ENCODE measurements at regions not wholly inside any gene's neighbourhood (a gene's known extent, or its start where the extent isn't known, plus 50 kb on each side); places are given as distances from the start of the nearest gene placed in this dataset.
"Not testable (repeated sequence)": the region's sequence is repeated elsewhere in the genome, so short reads cannot be mapped to it uniquely, and the experiment has no call there.

- WGBS, 5 donors: 70 to 80% (median 74%) methylated on average over 6 of the region's 6 CpGs
- H3K27me3 ChIP-seq (replicated peaks in 1 of 7): peaks cover 0 to 3% (median 0%) of the 10 kb centered on the region in 7 donors
- H3K36me3 ChIP-seq: no peaks in the 10 kb centered on the region
- no peak for DNase-seq
- H3K4me1 ChIP-seq: no peaks in the 10 kb centered on the region
- intact Hi-C loops (cut with DNase I; ENCODE audit: low total_unique reads): no loop called here
- TF ChIP-seq CTCF (IDR thresholded peaks at IDR 0.05 in 8 of 11, conservative IDR thresholded peaks at IDR 0.05 in 3 of 11) (no peak), POLR2AphosphoS5 (IDR thresholded peaks at IDR 0.05) (no peak), POLR2A (IDR thresholded peaks at IDR 0.05) (no peak)
- no peak overlapping the region for H3K4me3 ChIP-seq
- no peak overlapping the region for H3K27ac ChIP-seq
- H3K9me3 ChIP-seq: no peaks in the 10 kb centered on the region
Measured at GRCh38 chr10:93225938-93226337, 152.2 kb downstream of the CYP26A1 start.

GRCh38 chr10:93226619-93227018 is 152.9 kb downstream of the CYP26A1 start:
- H3K36me3 ChIP-seq: no peaks in the 10 kb centered on the region
- no peak overlapping the region for H3K4me3 ChIP-seq
- H3K9me3 ChIP-seq: no peaks in the 10 kb centered on the region
- intact Hi-C loops (cut with DNase I; ENCODE audit: low total_unique reads): no loop called here
- H3K27ac ChIP-seq: no peak overlapping the region
- no peaks in the 10 kb centered on the region for H3K4me1 ChIP-seq
- no peaks in the 10 kb centered on the region for H3K27me3 ChIP-seq (replicated peaks in 1 of 7)
- 85 to 97% (median 93%) methylated on average over 2 of the region's 2 CpGs for WGBS, 5 donors
- no peak for DNase-seq
- TF ChIP-seq POLR2A (IDR thresholded peaks at IDR 0.05) (no peak), CTCF (IDR thresholded peaks at IDR 0.05 in 8 of 11, conservative IDR thresholded peaks at IDR 0.05 in 3 of 11) (no peak), POLR2AphosphoS5 (IDR thresholded peaks at IDR 0.05) (no peak)

- H3K27me3 ChIP-seq (replicated peaks in 1 of 7); H3K4me1 ChIP-seq; intact Hi-C loops (cut with DNase I; ENCODE audit: low total_unique reads); H3K36me3 ChIP-seq; H3K9me3 ChIP-seq; DNase-seq; H3K4me3 ChIP-seq; H3K27ac ChIP-seq: not testable (repeated sequence)
- WGBS, 5 donors: 81 to 97% (median 89%) methylated on average over 6 to 7 of the region's 7 CpGs
Measured at GRCh38 chr10:93230596-93230995, 156.9 kb downstream of the CYP26A1 start.

GRCh38 chr10:93232159-93232558 is 158.5 kb downstream of the CYP26A1 start:
- intact Hi-C loops (cut with DNase I; ENCODE audit: low total_unique reads); H3K4me3 ChIP-seq; H3K9me3 ChIP-seq; H3K4me1 ChIP-seq; H3K27ac ChIP-seq; H3K36me3 ChIP-seq; DNase-seq; H3K27me3 ChIP-seq (replicated peaks in 1 of 7): not testable (repeated sequence)
- WGBS, 5 donors: 44 to 94% (median 88%) methylated on average over 2 of the region's 2 CpGs

GRCh38 chr10:93234940-93235339 is 161.2 kb downstream of the CYP26A1 start:
- H3K4me1 ChIP-seq; H3K27ac ChIP-seq; intact Hi-C loops (cut with DNase I; ENCODE audit: low total_unique reads); H3K27me3 ChIP-seq (replicated peaks in 1 of 7); H3K36me3 ChIP-seq; DNase-seq; H3K4me3 ChIP-seq; H3K9me3 ChIP-seq: not testable (repeated sequence)
- WGBS, 5 donors: 83 to 95% (median 89%) methylated on average over 4 of the region's 4 CpGs

- Histone ChIP-seq H3K9me3 (no peaks in the 10 kb centered on the region), H3K36me3 (no peaks in the 10 kb centered on the region), H3K4me1 (no peaks in the 10 kb centered on the region), H3K4me3 (no peak overlapping the region), H3K27ac (no peak overlapping the region), H3K27me3 (replicated peaks in 1 of 7) (no peaks in the 10 kb centered on the region)
- 40 to 82% (median 66%) methylated on average over 3 of the region's 3 CpGs for WGBS, 5 donors
- intact Hi-C loops (cut with DNase I; ENCODE audit: low total_unique reads): no loop called here
- TF ChIP-seq POLR2AphosphoS5 (IDR thresholded peaks at IDR 0.05): no peak
- no peak for TF ChIP-seq POLR2A (IDR thresholded peaks at IDR 0.05)
- TF ChIP-seq CTCF (IDR thresholded peaks at IDR 0.05 in 8 of 11, conservative IDR thresholded peaks at IDR 0.05 in 3 of 11): no peak
- no peak for DNase-seq
Measured at GRCh38 chr10:93235686-93236085, 162.0 kb downstream of the CYP26A1 start.
